ENCODE measurements at regions not wholly inside any gene's neighbourhood (a gene's known extent, or its start where the extent isn't known, plus 50 kb on each side); places are given as distances from the start of the nearest gene placed in this dataset.

DNA sequence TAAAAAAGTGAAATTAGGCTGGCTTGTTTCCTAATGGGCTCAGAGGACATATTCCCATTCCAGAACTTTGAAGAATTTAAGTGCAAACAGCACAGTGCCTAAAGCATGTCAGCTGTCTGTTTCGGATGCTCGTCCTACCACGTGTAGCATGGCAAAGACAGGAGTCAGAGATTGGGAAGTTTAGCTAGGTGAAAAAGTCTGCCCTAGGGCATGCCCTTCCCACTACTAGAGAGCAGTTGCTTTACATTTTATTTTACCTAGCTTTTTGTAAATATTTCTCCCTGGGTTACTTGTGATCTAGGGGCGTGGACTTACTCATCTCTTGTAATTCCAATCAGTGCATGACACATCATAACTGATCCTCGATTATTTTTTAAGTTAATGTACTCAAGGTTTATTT, 111.1 kb downstream of the LMO4 start:
- POLR2A ChIA-PET = no interaction called here
- SMC1A ChIA-PET (ENCODE audit: uncharacterized antibody, unreplicated experiment) = interaction anchor here (1.4 to 2.0 kb wide), 2 partner anchors 10 to 45 kb away, joined by 3 to 6 read pairs; no protein-coding TSS in a partner anchor
- no peaks in the 10 kb centered on the region for H4K20me1 ChIP-seq (ENCODE audit: control insufficient read depth, insufficient read depth)
- FAIRE-seq = no peak
- TF ChIP-seq ZNF274 (IDR thresholded peaks at IDR 0.05; ENCODE audit: insufficient read depth, insufficient read length) (no peak), RBBP5 (conservative IDR thresholded peaks at IDR 0.05) (no peak), TARDBP (IDR thresholded peaks at IDR 0.05; ENCODE audit: borderline replicate concordance) (no peak), KDM1A (IDR thresholded peaks at IDR 0.05; ENCODE audit: borderline replicate concordance) (no peak), TBL1XR1 (IDR thresholded peaks at IDR 0.05; ENCODE audit: low read depth, low read length) (no peak), MYC (IDR thresholded peaks at IDR 0.05; ENCODE audit: insufficient read depth, insufficient read length, insufficient replicate concordance, low read length, severe bottlenecking) (no peak), JUNB (IDR thresholded peaks at IDR 0.05) (no peak), PAX8 (IDR thresholded peaks at IDR 0.05) (no peak), EED (IDR thresholded peaks at IDR 0.05; ENCODE audit: low read depth) (no peak), EZH2 (IDR thresholded peaks at IDR 0.05; ENCODE audit: borderline replicate concordance, control insufficient read depth, low read depth, low read length) (no peak)
- TF ChIP-seq, protein P1, sequence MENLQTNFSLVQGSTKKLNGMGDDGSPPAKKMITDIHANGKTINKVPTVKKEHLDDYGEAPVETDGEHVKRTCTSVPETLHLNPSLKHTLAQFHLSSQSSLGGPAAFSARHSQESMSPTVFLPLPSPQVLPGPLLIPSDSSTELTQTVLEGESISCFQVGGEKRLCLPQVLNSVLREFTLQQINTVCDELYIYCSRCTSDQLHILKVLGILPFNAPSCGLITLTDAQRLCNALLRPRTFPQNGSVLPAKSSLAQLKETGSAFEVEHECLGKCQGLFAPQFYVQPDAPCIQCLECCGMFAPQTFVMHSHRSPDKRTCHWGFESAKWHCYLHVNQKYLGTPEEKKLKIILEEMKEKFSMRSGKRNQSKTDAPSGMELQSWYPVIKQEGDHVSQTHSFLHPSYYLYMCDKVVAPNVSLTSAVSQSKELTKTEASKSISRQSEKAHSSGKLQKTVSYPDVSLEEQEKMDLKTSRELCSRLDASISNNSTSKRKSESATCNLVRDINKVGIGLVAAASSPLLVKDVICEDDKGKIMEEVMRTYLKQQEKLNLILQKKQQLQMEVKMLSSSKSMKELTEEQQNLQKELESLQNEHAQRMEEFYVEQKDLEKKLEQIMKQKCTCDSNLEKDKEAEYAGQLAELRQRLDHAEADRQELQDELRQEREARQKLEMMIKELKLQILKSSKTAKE (IDR thresholded peaks at IDR 0.05; ENCODE audit: low read depth, poor library complexity, severe bottlenecking) = no peak
- TF ChIP-seq, protein P2, sequence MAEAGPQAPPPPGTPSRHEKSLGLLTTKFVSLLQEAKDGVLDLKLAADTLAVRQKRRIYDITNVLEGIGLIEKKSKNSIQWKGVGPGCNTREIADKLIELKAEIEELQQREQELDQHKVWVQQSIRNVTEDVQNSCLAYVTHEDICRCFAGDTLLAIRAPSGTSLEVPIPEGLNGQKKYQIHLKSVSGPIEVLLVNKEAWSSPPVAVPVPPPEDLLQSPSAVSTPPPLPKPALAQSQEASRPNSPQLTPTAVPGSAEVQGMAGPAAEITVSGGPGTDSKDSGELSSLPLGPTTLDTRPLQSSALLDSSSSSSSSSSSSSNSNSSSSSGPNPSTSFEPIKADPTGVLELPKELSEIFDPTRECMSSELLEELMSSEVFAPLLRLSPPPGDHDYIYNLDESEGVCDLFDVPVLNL (IDR thresholded peaks at IDR 0.05; ENCODE audit: low read depth, low read length) = no peak
- TF ChIP-seq, protein P3, sequence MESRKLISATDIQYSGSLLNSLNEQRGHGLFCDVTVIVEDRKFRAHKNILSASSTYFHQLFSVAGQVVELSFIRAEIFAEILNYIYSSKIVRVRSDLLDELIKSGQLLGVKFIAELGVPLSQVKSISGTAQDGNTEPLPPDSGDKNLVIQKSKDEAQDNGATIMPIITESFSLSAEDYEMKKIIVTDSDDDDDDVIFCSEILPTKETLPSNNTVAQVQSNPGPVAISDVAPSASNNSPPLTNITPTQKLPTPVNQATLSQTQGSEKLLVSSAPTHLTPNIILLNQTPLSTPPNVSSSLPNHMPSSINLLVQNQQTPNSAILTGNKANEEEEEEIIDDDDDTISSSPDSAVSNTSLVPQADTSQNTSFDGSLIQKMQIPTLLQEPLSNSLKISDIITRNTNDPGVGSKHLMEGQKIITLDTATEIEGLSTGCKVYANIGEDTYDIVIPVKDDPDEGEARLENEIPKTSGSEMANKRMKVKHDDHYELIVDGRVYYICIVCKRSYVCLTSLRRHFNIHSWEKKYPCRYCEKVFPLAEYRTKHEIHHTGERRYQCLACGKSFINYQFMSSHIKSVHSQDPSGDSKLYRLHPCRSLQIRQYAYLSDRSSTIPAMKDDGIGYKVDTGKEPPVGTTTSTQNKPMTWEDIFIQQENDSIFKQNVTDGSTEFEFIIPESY (IDR thresholded peaks at IDR 0.05) = no peak
- TF ChIP-seq, protein P4, sequence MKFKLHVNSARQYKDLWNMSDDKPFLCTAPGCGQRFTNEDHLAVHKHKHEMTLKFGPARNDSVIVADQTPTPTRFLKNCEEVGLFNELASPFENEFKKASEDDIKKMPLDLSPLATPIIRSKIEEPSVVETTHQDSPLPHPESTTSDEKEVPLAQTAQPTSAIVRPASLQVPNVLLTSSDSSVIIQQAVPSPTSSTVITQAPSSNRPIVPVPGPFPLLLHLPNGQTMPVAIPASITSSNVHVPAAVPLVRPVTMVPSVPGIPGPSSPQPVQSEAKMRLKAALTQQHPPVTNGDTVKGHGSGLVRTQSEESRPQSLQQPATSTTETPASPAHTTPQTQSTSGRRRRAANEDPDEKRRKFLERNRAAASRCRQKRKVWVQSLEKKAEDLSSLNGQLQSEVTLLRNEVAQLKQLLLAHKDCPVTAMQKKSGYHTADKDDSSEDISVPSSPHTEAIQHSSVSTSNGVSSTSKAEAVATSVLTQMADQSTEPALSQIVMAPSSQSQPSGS (IDR thresholded peaks at IDR 0.05; ENCODE audit: low read length) = no peak
- RAD21 ChIA-PET (ENCODE audit: unreplicated experiment) = no interaction called here
- intact Hi-C loops (cut with micrococcal nuclease; ENCODE audit: unreplicated experiment) (loop anchor here (10.0 kb wide), 1 partner anchor 285 kb away; no protein-coding TSS in a partner anchor), in situ Hi-C loops (cut with MboI) (loop anchor here (5.0 kb wide), 1 partner anchor 53 kb away; no protein-coding TSS in a partner anchor)
- H2AFZ ChIP-seq (ENCODE audit: control insufficient read depth, low read depth, low read length) = no peak overlapping the region
- no peak overlapping the region for H3K4me2 ChIP-seq (ENCODE audit: control insufficient read depth, insufficient read depth)
- 98% methylated on average over 5 of the region's 5 CpGs for WGBS (ENCODE audit: insufficient coverage, insufficient replicate concordance, low lambda C conversion rate, missing lambda C conversion rate)
- H3K27ac ChIP-seq (ENCODE audit: control insufficient read depth, insufficient read depth) = no peak overlapping the region
- DNase-seq (ENCODE audit: low read depth, low spot score) = no peak
- peaks cover 9% of the 10 kb centered on the region; the same call in 2 of the 3 replicates for H3K9me3 ChIP-seq (replicated peaks; ENCODE audit: control insufficient read depth, insufficient read depth, low read length)
- no TSS peak for BruUV-seq (replicated peaks)
- H3K4me1 ChIP-seq (ENCODE audit: control insufficient read depth, insufficient read depth, low read length) = peaks cover 8% of the 10 kb centered on the region; the same call in 1 of the 2 replicates
- H3K4me3 ChIP-seq = no peak overlapping the region
- CTCF ChIA-PET = interaction anchor here (1.3 kb wide), 1 partner anchor 11 kb away, joined by 3 read pairs; no protein-coding TSS in a partner anchor
- no peaks in the 10 kb centered on the region for H3K27me3 ChIP-seq (replicated peaks in 1 of 2; ENCODE audit: control insufficient read depth in 2 of 2, insufficient read depth in 2 of 2, low read length in 1 of 2)
- no peaks in the 10 kb centered on the region for H3K79me2 ChIP-seq (ENCODE audit: control insufficient read depth, insufficient read depth, low read length)
- no peak for ATAC-seq
- H3K9ac ChIP-seq (ENCODE audit: control insufficient read depth, insufficient read depth, low read length) = no peak overlapping the region
- no peaks in the 10 kb centered on the region for H3K36me3 ChIP-seq (ENCODE audit: control insufficient read depth in 2 of 2, insufficient read depth in 2 of 2, low read length in 1 of 2)

Data from GM12878 (cell line).